ENCODE measurements at regions not wholly inside any gene's neighbourhood (a gene's known extent, or its start where the extent isn't known, plus 50 kb on each side); places are given as distances from the start of the nearest gene placed in this dataset.

- Mint-ChIP-seq H3K36me3 (ENCODE audit: low read depth) (no peaks in the 10 kb centered on the region), H3K27me3 (no peaks in the 10 kb centered on the region), H3K4me3 (no peak overlapping the region), H3K27ac (no peak overlapping the region), H3K9me3 (peaks cover 4% of the 10 kb centered on the region), H3K4me1 (ENCODE audit: low read depth) (no peaks in the 10 kb centered on the region)
- Histone ChIP-seq H3K4me3 (ENCODE audit: low read length) (no peak overlapping the region), H3K27me3 (ENCODE audit: control insufficient read depth in 1 of 2, insufficient read depth in 2 of 2, low read length in 2 of 2) (no peaks in the 10 kb centered on the region), H3K36me3 (ENCODE audit: insufficient read depth, low read length) (no peaks in the 10 kb centered on the region), H3K9me3 (ENCODE audit: control insufficient read depth in 1 of 2, insufficient read depth in 1 of 2, low read length in 2 of 2) (no peaks in the 10 kb centered on the region), H3K27ac (ENCODE audit: low read depth in 1 of 2, low read length in 2 of 2) (no peak overlapping the region), H3K4me1 (ENCODE audit: insufficient read depth, low read length) (no peaks in the 10 kb centered on the region)
- DNase-seq (no peak), ATAC-seq (ENCODE audit: poor library complexity) (no peak)
- CTCF ChIA-PET, result no interaction called here
- intact Hi-C loops (cut with DNase I, micrococcal nuclease), result no loop called here
- TF ChIP-seq CTCF (IDR thresholded peaks at IDR 0.05), result no peak
- POLR2A ChIA-PET, result no interaction called here
Measured at GRCh38 chr12:77442633-77443032, 377.3 kb upstream of the E2F7 start.

- intact Hi-C loops (cut with DNase I, micrococcal nuclease), result no loop called here
- POLR2A ChIA-PET, result no interaction called here
- Histone ChIP-seq H3K4me1 (ENCODE audit: insufficient read depth, low read length) (no peaks in the 10 kb centered on the region), H3K9me3 (ENCODE audit: control insufficient read depth in 1 of 2, insufficient read depth in 1 of 2, low read length in 2 of 2) (no peaks in the 10 kb centered on the region), H3K4me3 (ENCODE audit: low read length) (no peak overlapping the region), H3K27ac (ENCODE audit: low read depth in 1 of 2, low read length in 2 of 2) (no peak overlapping the region), H3K36me3 (ENCODE audit: insufficient read depth, low read length) (no peaks in the 10 kb centered on the region), H3K27me3 (ENCODE audit: control insufficient read depth in 1 of 2, insufficient read depth in 2 of 2, low read length in 2 of 2) (no peaks in the 10 kb centered on the region)
- no peak for ATAC-seq (ENCODE audit: poor library complexity)
- Mint-ChIP-seq H3K36me3 (ENCODE audit: low read depth) (no peaks in the 10 kb centered on the region), H3K27ac (no peak overlapping the region), H3K9me3 (peaks cover 4% of the 10 kb centered on the region), H3K4me3 (no peak overlapping the region), H3K4me1 (ENCODE audit: low read depth) (no peaks in the 10 kb centered on the region), H3K27me3 (no peaks in the 10 kb centered on the region)
- TF ChIP-seq CTCF (IDR thresholded peaks at IDR 0.05), result no peak
- CTCF ChIA-PET, result no interaction called here
- no peak for DNase-seq
Measured at GRCh38 chr12:77439749-77440148, 374.4 kb upstream of the E2F7 start.

- Histone ChIP-seq H3K9me3 (ENCODE audit: control insufficient read depth in 1 of 2, insufficient read depth in 1 of 2, low read length in 2 of 2) (no peaks in the 10 kb centered on the region), H3K27me3 (ENCODE audit: control insufficient read depth in 1 of 2, insufficient read depth in 2 of 2, low read length in 2 of 2) (no peaks in the 10 kb centered on the region), H3K27ac (ENCODE audit: low read depth in 1 of 2, low read length in 2 of 2) (no peak overlapping the region), H3K4me3 (ENCODE audit: low read length) (no peak overlapping the region), H3K36me3 (ENCODE audit: insufficient read depth, low read length) (no peaks in the 10 kb centered on the region), H3K4me1 (ENCODE audit: insufficient read depth, low read length) (no peaks in the 10 kb centered on the region)
- H3K4me1 Mint-ChIP-seq (ENCODE audit: low read depth), result no peaks in the 10 kb centered on the region
- intact Hi-C loops (cut with DNase I, micrococcal nuclease), result no loop called here
- peaks cover 4% of the 10 kb centered on the region for H3K9me3 Mint-ChIP-seq
- no peak overlapping the region for H3K27ac Mint-ChIP-seq
- H3K27me3 Mint-ChIP-seq, result no peaks in the 10 kb centered on the region
- no peaks in the 10 kb centered on the region for H3K36me3 Mint-ChIP-seq (ENCODE audit: low read depth)
- CTCF ChIA-PET, result no interaction called here
- TF ChIP-seq CTCF (IDR thresholded peaks at IDR 0.05), result no peak
- ATAC-seq (ENCODE audit: poor library complexity) (no peak), DNase-seq (no peak)
- POLR2A ChIA-PET, result no interaction called here
- H3K4me3 Mint-ChIP-seq, result no peak overlapping the region
Measured at GRCh38 chr12:77438644-77439043, 373.3 kb upstream of the E2F7 start.

Data from CD4-positive, alpha-beta T cell (primary cell).